ENCODE measurements at regions not wholly inside any gene's neighbourhood (a gene's known extent, or its start where the extent isn't known, plus 50 kb on each side); places are given as distances from the start of the nearest gene placed in this dataset.
A peak's percentile ranks its signal among the peaks of the same experiment; 100 is the strongest.

GRCh38 chr12:65764325-65764724 is 60.0 kb upstream of the HMGA2 start:
- no peak for DNase-seq (ENCODE audit: low read depth, low spot score)

GRCh38 chr12:65765436-65765813 is 58.9 kb upstream of the HMGA2 start:
- peak; percentile 69 for DNase-seq (ENCODE audit: low read depth, low spot score)

- DNase-seq (ENCODE audit: low read depth, low spot score) = no peak
These were observed 54.4 kb upstream of the HMGA2 start for GRCh38 chr12:65769880-65770279.
